ENCODE measurements at regions not wholly inside any gene's neighbourhood (a gene's known extent, or its start where the extent isn't known, plus 50 kb on each side); places are given as distances from the start of the nearest gene placed in this dataset.

GRCh38 chr7:88431882-88432281 is 125.2 kb upstream of the STEAP4 start:
- peak in 1 of 3 donors; percentile 19 for DNase-seq

GRCh38 chr7:88429382-88429781 is 122.7 kb upstream of the STEAP4 start:
- Histone ChIP-seq H3K36me3 (ENCODE audit: control insufficient read depth in 4 of 4, insufficient read depth in 4 of 4, low read length in 4 of 4) (no peaks in the 10 kb centered on the region), H3K9ac (ENCODE audit: insufficient read depth in 1 of 2, low read length in 2 of 2) (no peak overlapping the region), H3K4me1 (ENCODE audit: control insufficient read depth in 5 of 5, insufficient read depth in 5 of 5, low read length in 5 of 5) (peaks cover 0 to 3% (median 0%) of the 10 kb centered on the region in 5 donors), H3K27me3 (ENCODE audit: control insufficient read depth in 3 of 3, insufficient read depth in 3 of 3, low read length in 2 of 3) (no peaks in the 10 kb centered on the region), H3K27ac (ENCODE audit: low read depth in 1 of 2, low read length in 1 of 2) (no peak overlapping the region), H3K9me3 (ENCODE audit: control insufficient read depth in 4 of 4, insufficient read depth in 3 of 4, low read length in 3 of 4) (peaks cover 0 to 2% (median 0%) of the 10 kb centered on the region in 4 donors), H3K4me3 (no peak overlapping the region)
- TF ChIP-seq CTCF (IDR thresholded peaks at IDR 0.05; ENCODE audit: control extremely low read depth, extremely low read depth), result no peak
- no peak for ATAC-seq (ENCODE audit: insufficient read depth, low FRiP score)
- WGBS, 2 donors, result 83 to 90% methylated on average over 2 of the region's 2 CpGs
- no peak for DNase-seq

More at GRCh38 chr7:88431882-88432281, 125.2 kb upstream of the STEAP4 start:
- Histone ChIP-seq H3K27ac (ENCODE audit: low read depth in 1 of 2, low read length in 1 of 2) (no peak overlapping the region), H3K9ac (ENCODE audit: insufficient read depth in 1 of 2, low read length in 2 of 2) (no peak overlapping the region), H3K4me1 (ENCODE audit: control insufficient read depth in 5 of 5, insufficient read depth in 5 of 5, low read length in 5 of 5) (peaks cover 0 to 3% (median 0%) of the 10 kb centered on the region in 5 donors), H3K4me3 (no peak overlapping the region), H3K36me3 (ENCODE audit: control insufficient read depth in 4 of 4, insufficient read depth in 4 of 4, low read length in 4 of 4) (no peaks in the 10 kb centered on the region), H3K9me3 (ENCODE audit: control insufficient read depth in 4 of 4, insufficient read depth in 3 of 4, low read length in 3 of 4) (peaks cover 0 to 2% (median 0%) of the 10 kb centered on the region in 4 donors), H3K27me3 (ENCODE audit: control insufficient read depth in 3 of 3, insufficient read depth in 3 of 3, low read length in 2 of 3) (no peaks in the 10 kb centered on the region)
- 72 to 83% methylated on average over 4 of the region's 4 CpGs for WGBS, 2 donors
- no peak for ATAC-seq (ENCODE audit: insufficient read depth, low FRiP score)
- TF ChIP-seq CTCF (IDR thresholded peaks at IDR 0.05; ENCODE audit: control extremely low read depth, extremely low read depth), result no peak

- Histone ChIP-seq H3K9me3 (ENCODE audit: control insufficient read depth in 4 of 4, insufficient read depth in 3 of 4, low read length in 3 of 4) (peaks cover 0 to 2% (median 0%) of the 10 kb centered on the region in 4 donors), H3K27ac (ENCODE audit: low read depth in 1 of 2, low read length in 1 of 2) (no peak overlapping the region), H3K4me1 (ENCODE audit: control insufficient read depth in 5 of 5, insufficient read depth in 5 of 5, low read length in 5 of 5) (no peaks in the 10 kb centered on the region), H3K36me3 (ENCODE audit: control insufficient read depth in 4 of 4, insufficient read depth in 4 of 4, low read length in 4 of 4) (no peaks in the 10 kb centered on the region), H3K27me3 (ENCODE audit: control insufficient read depth in 3 of 3, insufficient read depth in 3 of 3, low read length in 2 of 3) (no peaks in the 10 kb centered on the region), H3K4me3 (no peak overlapping the region), H3K9ac (ENCODE audit: insufficient read depth in 1 of 2, low read length in 2 of 2) (no peak overlapping the region)
- TF ChIP-seq CTCF (IDR thresholded peaks at IDR 0.05; ENCODE audit: control extremely low read depth, extremely low read depth), result no peak
- WGBS, 2 donors, result 95 to 96% methylated on average over 5 of the region's 5 CpGs
- DNase-seq, result no peak
- ATAC-seq (ENCODE audit: insufficient read depth, low FRiP score), result no peak
These were observed 95.8 kb upstream of the STEAP4 start for GRCh38 chr7:88402529-88402928.

GRCh38 chr7:88401009-88401623 is 94.4 kb upstream of the STEAP4 start:
- Histone ChIP-seq H3K36me3 (ENCODE audit: control insufficient read depth in 4 of 4, insufficient read depth in 4 of 4, low read length in 4 of 4) (no peaks in the 10 kb centered on the region), H3K9me3 (ENCODE audit: control insufficient read depth in 4 of 4, insufficient read depth in 3 of 4, low read length in 3 of 4) (no peaks in the 10 kb centered on the region), H3K4me1 (ENCODE audit: control insufficient read depth in 5 of 5, insufficient read depth in 5 of 5, low read length in 5 of 5) (no peaks in the 10 kb centered on the region), H3K9ac (ENCODE audit: insufficient read depth in 1 of 2, low read length in 2 of 2) (no peak overlapping the region), H3K27me3 (ENCODE audit: control insufficient read depth in 3 of 3, insufficient read depth in 3 of 3, low read length in 2 of 3) (no peaks in the 10 kb centered on the region), H3K27ac (ENCODE audit: low read depth in 1 of 2, low read length in 1 of 2) (no peak overlapping the region), H3K4me3 (no peak overlapping the region)
- DNase-seq, result peak in 2 of 3 donors; percentile 10 to 12
- ATAC-seq (ENCODE audit: insufficient read depth, low FRiP score), result peak; percentile 34
- no peak for TF ChIP-seq CTCF (IDR thresholded peaks at IDR 0.05; ENCODE audit: control extremely low read depth, extremely low read depth)
- 75 to 80% methylated on average over 4 of the region's 4 CpGs for WGBS, 2 donors

Data from lung (tissue), 11 donors.